Naive thymus-derived CD4-positive, alpha-beta T cell (primary cell): ENCODE measurements at regions not wholly inside any gene's neighbourhood (a gene's known extent, or its start where the extent isn't known, plus 50 kb on each side); places are given as distances from the start of the nearest gene placed in this dataset.

ENCODE experiments used
- ATAC-seq: fragments of 150-1000 bp; cut with Tn5 transposase; 2 replicates; pipeline ENCODE4 v1.10.0; 2021; ENCODE audit warnings: mild to moderate bottlenecking, moderate library complexity
- CTCF ChIA-PET: fragments of 350-600 bp; sonication (Branson Sonifier 250); formaldehyde crosslinking; loops from one replicate; lab custom pipeline; 2021; ENCODE audit warnings: antibody characterized with exemption; lab: Charles Lee
- POLR2A ChIA-PET: fragments of 350-600 bp; sonication (Branson Sonifier 250); formaldehyde crosslinking; loops from one replicate; lab custom pipeline; 2021; ENCODE audit warnings: antibody characterized with exemption, inconsistent platforms; lab: Charles Lee
- DNase-seq, 9 donors: peaks; one replicate each; pipeline versions ENCODE4 v3.0.0 to v3.0.0-alpha.2; 2020 to 2022; ENCODE audit warnings: mixed read lengths in 1 of 9
- H3K27ac ChIP-seq: one replicate; pipeline ENCODE4 v1.7.0; 2013; ENCODE audit warnings: mild to moderate bottlenecking, low read depth, low read length, moderate library complexity
- H3K27me3 ChIP-seq, 2 donors: one replicate each; pipeline ENCODE4 v1.7.0; 2013; ENCODE audit warnings: low read length in 2 of 2, mild to moderate bottlenecking in 2 of 2, moderate library complexity in 2 of 2; ENCODE audit not compliant: control insufficient read depth in 2 of 2, insufficient read depth in 2 of 2
- H3K36me3 ChIP-seq, 3 experiments: 1 replicate in 2 of 3; 2 replicates in 1 of 3; pipeline ENCODE4 v1.7.0; 2013; ENCODE audit warnings: low read length in 3 of 3, mild to moderate bottlenecking in 3 of 3, moderate library complexity in 1 of 3; ENCODE audit not compliant: insufficient read depth in 3 of 3, control insufficient read depth in 2 of 3
- H3K4me1 ChIP-seq, 2 donors: one replicate each; pipeline ENCODE4 v1.7.0; 2013; ENCODE audit warnings: low read length in 2 of 2, mild to moderate bottlenecking in 2 of 2, moderate library complexity in 1 of 2; ENCODE audit not compliant: control insufficient read depth in 2 of 2, insufficient read depth in 2 of 2
- H3K4me3 ChIP-seq: 2 replicates; pipeline ENCODE4 v1.7.0; 2013; ENCODE audit warnings: mild to moderate bottlenecking, low read length
- H3K9me3 ChIP-seq, 3 experiments: 1 replicate in 2 of 3; 2 replicates in 1 of 3; pipeline ENCODE4 v1.7.0; 2013; ENCODE audit warnings: low read length in 3 of 3; ENCODE audit not compliant: control insufficient read depth in 2 of 3
- H3K27ac Mint-ChIP-seq, 9 donors: one replicate each; pipeline ENCODE4 v1.8.0; 2020 to 2022; ENCODE audit warnings: mixed read lengths in 9 of 9, mild to moderate bottlenecking in 8 of 9, moderate library complexity in 5 of 9, inconsistent platforms in 2 of 9
- H3K27me3 Mint-ChIP-seq, 5 donors: one replicate each; pipeline ENCODE4 v1.8.0; 2021 to 2022; ENCODE audit warnings: mixed read lengths in 5 of 5, mild to moderate bottlenecking in 1 of 5
- H3K36me3 Mint-ChIP-seq, 5 donors: one replicate each; pipeline ENCODE4 v1.8.0; 2020 to 2022; ENCODE audit warnings: mixed read lengths in 5 of 5, mild to moderate bottlenecking in 3 of 5, inconsistent platforms in 1 of 5
- H3K4me1 Mint-ChIP-seq, 7 donors: one replicate each; pipeline ENCODE4 v1.8.0; 2020 to 2022; ENCODE audit warnings: mixed read lengths in 7 of 7, mild to moderate bottlenecking in 3 of 7, inconsistent platforms in 1 of 7
- H3K4me3 Mint-ChIP-seq, 10 donors: one replicate each; pipeline ENCODE4 v1.8.0; 2020 to 2022; ENCODE audit warnings: mild to moderate bottlenecking in 10 of 10, mixed read lengths in 10 of 10, moderate library complexity in 6 of 10, inconsistent platforms in 2 of 10
- H3K9me3 Mint-ChIP-seq, 11 donors: one replicate each; pipeline ENCODE4 v1.8.0; 2020 to 2022; ENCODE audit warnings: mixed read lengths in 11 of 11, mild to moderate bottlenecking in 4 of 11, inconsistent platforms in 1 of 11, moderate library complexity in 1 of 11
- intact Hi-C, 2 donors: fragments of 100-400 bp; cut with micrococcal nuclease; formaldehyde crosslinking; loops; one replicate each; pipeline ENCODE4 v1.15.1; 2023

- ChIA-PET POLR2A (no interaction called here), CTCF (no interaction called here)
- no peaks in the 10 kb centered on the region for H3K9me3 ChIP-seq
- Mint-ChIP-seq H3K27me3 (no peaks in the 10 kb centered on the region), H3K9me3 (peaks cover 0 to 15% (median 3%) of the 10 kb centered on the region in 11 donors), H3K4me1 (no peaks in the 10 kb centered on the region), H3K27ac (no peak overlapping the region), H3K4me3 (no peak overlapping the region), H3K36me3 (no peaks in the 10 kb centered on the region)
- H3K4me3 ChIP-seq, result no peak overlapping the region
- DNase-seq, result no peak
- H3K36me3 ChIP-seq, result no peaks in the 10 kb centered on the region
- no peaks in the 10 kb centered on the region for H3K4me1 ChIP-seq
- intact Hi-C loops, result no loop called here
- ATAC-seq, result no peak
- no peak overlapping the region for H3K27ac ChIP-seq
- H3K27me3 ChIP-seq, result no peaks in the 10 kb centered on the region
These were observed 1282.4 kb upstream of the PIK3C3 start for GRCh38 chr18:40672590-40672989.

DNA sequence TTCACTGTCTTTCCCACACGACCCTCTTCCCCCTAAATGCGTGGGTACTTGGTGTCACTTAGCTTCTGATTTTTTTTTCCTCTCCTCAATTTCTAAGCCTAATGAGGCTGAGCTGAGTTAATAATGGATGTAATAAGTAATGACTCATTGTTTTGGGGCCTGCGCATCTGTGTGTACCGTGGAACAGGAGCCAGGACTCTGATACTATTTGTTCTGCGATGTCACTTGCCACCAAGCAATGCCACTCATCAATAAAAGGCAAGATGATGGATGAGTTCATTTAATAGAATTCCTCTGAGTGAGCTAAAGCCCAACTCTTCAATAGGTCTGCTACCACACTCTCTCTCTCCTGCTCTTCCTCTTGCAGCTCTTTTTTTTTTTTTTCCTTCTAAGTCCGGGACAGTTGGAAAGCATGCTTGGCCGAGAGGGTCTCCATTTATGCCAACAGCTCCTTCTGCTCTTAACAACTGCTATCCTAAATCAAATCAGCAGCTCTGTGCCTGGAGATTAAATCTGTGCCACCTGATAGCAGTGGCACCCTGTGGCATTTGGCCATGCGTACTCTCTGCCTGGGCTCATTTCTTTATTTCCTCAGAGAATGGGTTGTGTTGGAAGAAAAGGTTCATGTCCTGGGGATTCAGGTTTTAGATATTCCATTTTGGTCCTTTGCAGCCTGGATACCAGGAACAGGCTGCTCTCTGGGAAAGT lies 1284.2 kb upstream of the PIK3C3 start:
- Histone ChIP-seq H3K27ac (no peak overlapping the region), H3K4me3 (no peak overlapping the region), H3K27me3 (no peaks in the 10 kb centered on the region), H3K4me1 (no peaks in the 10 kb centered on the region), H3K36me3 (no peaks in the 10 kb centered on the region), H3K9me3 (no peaks in the 10 kb centered on the region)
- Mint-ChIP-seq H3K36me3 (peaks cover 0 to 5% (median 0%) of the 10 kb centered on the region in 5 donors), H3K27me3 (no peaks in the 10 kb centered on the region), H3K9me3 (peaks cover 0 to 16% (median 4%) of the 10 kb centered on the region in 11 donors), H3K4me1 (no peaks in the 10 kb centered on the region), H3K27ac (no peak overlapping the region), H3K4me3 (no peak overlapping the region)
- POLR2A ChIA-PET, result no interaction called here
- CTCF ChIA-PET, result no interaction called here
- intact Hi-C loops, result no loop called here
- no peak for ATAC-seq
- no peak for DNase-seq

DNA sequence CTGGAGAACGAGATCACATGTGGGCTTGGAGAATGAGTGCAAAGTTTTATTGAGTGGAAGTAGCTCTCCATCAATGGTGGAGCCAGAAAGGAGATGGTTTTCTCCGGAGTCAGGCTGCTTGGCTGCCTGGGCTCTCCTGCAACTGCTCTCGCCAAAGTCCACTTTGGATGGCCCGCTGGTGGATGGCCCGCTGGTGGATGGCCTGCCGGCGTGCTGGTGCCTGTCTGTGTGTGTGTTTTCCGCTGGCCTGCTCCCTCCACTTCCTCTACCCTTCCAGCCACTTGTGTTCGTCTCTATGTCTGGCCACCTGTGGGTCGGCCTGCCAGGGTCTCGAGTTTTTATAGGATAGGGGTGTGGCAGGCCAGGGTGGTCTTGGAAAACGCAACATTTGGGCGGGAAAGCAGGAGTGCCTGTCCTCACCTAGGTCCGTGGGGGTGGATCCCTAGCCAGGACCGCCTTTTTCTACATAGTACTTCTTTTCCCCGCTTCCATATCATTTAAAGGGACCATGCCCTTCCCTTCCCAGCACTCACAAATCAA lies 1292.1 kb upstream of the PIK3C3 start:
- POLR2A ChIA-PET, result no interaction called here
- Histone ChIP-seq H3K9me3 (no peaks in the 10 kb centered on the region), H3K36me3 (no peaks in the 10 kb centered on the region), H3K27me3 (no peaks in the 10 kb centered on the region), H3K4me1 (no peaks in the 10 kb centered on the region), H3K27ac (no peak overlapping the region), H3K4me3 (no peak overlapping the region)
- peaks cover 0 to 7% (median 0%) of the 10 kb centered on the region in 5 donors for H3K36me3 Mint-ChIP-seq
- intact Hi-C loops, result no loop called here
- no peaks in the 10 kb centered on the region for H3K4me1 Mint-ChIP-seq
- no peak overlapping the region for H3K4me3 Mint-ChIP-seq
- no peak for ATAC-seq
- no peak for DNase-seq
- no peak overlapping the region for H3K27ac Mint-ChIP-seq
- peaks cover 0 to 22% (median 6%) of the 10 kb centered on the region in 11 donors for H3K9me3 Mint-ChIP-seq
- no peaks in the 10 kb centered on the region for H3K27me3 Mint-ChIP-seq
- CTCF ChIA-PET, result no interaction called here

DNA sequence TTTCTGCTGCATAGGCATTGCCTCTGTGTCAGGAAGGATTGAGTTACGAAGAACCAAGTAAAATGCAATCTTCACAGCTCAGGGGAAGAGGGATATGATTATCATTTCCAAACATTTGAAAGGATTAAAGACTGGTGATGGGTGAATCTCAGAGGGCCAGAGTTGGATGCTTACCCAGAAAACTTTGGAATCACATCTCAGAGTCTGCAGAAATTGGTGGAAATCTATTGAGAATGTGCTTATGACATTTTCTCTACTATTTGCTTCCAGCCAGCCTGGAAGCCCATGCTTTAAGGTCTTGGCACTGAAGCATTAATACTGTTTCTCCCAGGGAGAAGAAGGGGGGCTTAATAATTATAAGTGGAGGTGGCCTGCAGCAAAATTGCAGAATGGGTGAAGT lies 1301.4 kb upstream of the PIK3C3 start:
- Mint-ChIP-seq H3K27me3 (no peaks in the 10 kb centered on the region), H3K9me3 (peaks cover 0 to 31% (median 5%) of the 10 kb centered on the region in 11 donors), H3K36me3 (no peaks in the 10 kb centered on the region), H3K4me3 (no peak overlapping the region), H3K4me1 (peaks cover 0 to 1% (median 0%) of the 10 kb centered on the region in 7 donors), H3K27ac (no peak overlapping the region)
- DNase-seq, result no peak
- no peak overlapping the region for H3K4me3 ChIP-seq
- CTCF ChIA-PET, result no interaction called here
- H3K4me1 ChIP-seq, result no peaks in the 10 kb centered on the region
- intact Hi-C loops, result no loop called here
- H3K27me3 ChIP-seq, result no peaks in the 10 kb centered on the region
- ATAC-seq, result no peak
- H3K36me3 ChIP-seq, result no peaks in the 10 kb centered on the region
- POLR2A ChIA-PET, result interaction anchor here (0.6 kb wide), 1 partner anchor 35 kb away, joined by 3 read pairs; no protein-coding TSS in a partner anchor
- no peak overlapping the region for H3K27ac ChIP-seq
- no peaks in the 10 kb centered on the region for H3K9me3 ChIP-seq

GRCh38 chr18:40652321-40652720 lies 1302.7 kb upstream of the PIK3C3 start:
- Mint-ChIP-seq H3K27me3 (no peaks in the 10 kb centered on the region), H3K27ac (no peak overlapping the region), H3K36me3 (no peaks in the 10 kb centered on the region), H3K4me1 (peaks cover 0 to 1% (median 0%) of the 10 kb centered on the region in 7 donors), H3K4me3 (no peak overlapping the region), H3K9me3 (peaks cover 0 to 31% (median 5%) of the 10 kb centered on the region in 11 donors)
- no peaks in the 10 kb centered on the region for H3K9me3 ChIP-seq
- no peaks in the 10 kb centered on the region for H3K27me3 ChIP-seq
- ATAC-seq, result no peak
- H3K36me3 ChIP-seq, result no peaks in the 10 kb centered on the region
- POLR2A ChIA-PET, result no interaction called here
- H3K27ac ChIP-seq, result no peak overlapping the region
- CTCF ChIA-PET, result interaction anchor here (0.6 kb wide), 1 partner anchor 103 kb away, joined by 6 read pairs; no protein-coding TSS in a partner anchor
- DNase-seq, result no peak
- no peaks in the 10 kb centered on the region for H3K4me1 ChIP-seq
- intact Hi-C loops, result no loop called here
- no peak overlapping the region for H3K4me3 ChIP-seq

DNA sequence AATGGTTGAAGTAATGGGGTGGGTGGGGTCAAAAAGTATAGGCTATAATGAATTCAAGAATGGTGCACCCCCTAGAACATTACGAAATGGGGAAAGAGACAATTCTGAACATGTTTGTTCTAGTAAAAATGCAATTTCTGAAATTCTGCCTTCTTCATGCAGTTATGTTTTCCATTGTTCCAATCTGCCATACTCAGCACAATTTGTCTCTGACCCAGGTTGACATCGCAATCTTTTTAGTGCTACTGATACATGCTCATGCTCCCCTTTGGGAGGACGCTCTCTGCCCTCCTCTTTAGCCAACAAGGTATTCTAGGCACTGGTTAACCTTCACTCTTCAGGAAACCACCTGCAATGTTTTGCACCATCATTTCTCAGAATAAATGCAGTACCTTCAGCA lies 1303.9 kb upstream of the PIK3C3 start:
- H3K36me3 ChIP-seq, result no peaks in the 10 kb centered on the region
- no peaks in the 10 kb centered on the region for H3K27me3 ChIP-seq
- Mint-ChIP-seq H3K27me3 (no peaks in the 10 kb centered on the region), H3K9me3 (peaks cover 0 to 37% (median 5%) of the 10 kb centered on the region in 11 donors), H3K4me1 (peaks cover 0 to 1% (median 0%) of the 10 kb centered on the region in 7 donors), H3K27ac (no peak overlapping the region), H3K36me3 (no peaks in the 10 kb centered on the region), H3K4me3 (no peak overlapping the region)
- no peaks in the 10 kb centered on the region for H3K9me3 ChIP-seq
- DNase-seq (no peak), ATAC-seq (no peak)
- ChIA-PET CTCF (no interaction called here), POLR2A (no interaction called here)
- H3K4me3 ChIP-seq, result no peak overlapping the region
- no peaks in the 10 kb centered on the region for H3K4me1 ChIP-seq
- intact Hi-C loops, result no loop called here
- no peak overlapping the region for H3K27ac ChIP-seq
